ENCODE measurements at regions not wholly inside any gene's neighbourhood (a gene's known extent, or its start where the extent isn't known, plus 50 kb on each side); places are given as distances from the start of the nearest gene placed in this dataset.

- Histone ChIP-seq H3K4me3 (ENCODE audit: low read depth, low read length) (no peak overlapping the region), H3K9ac (ENCODE audit: low read depth, low read length) (no peak overlapping the region), H3K9me3 (ENCODE audit: control insufficient read depth, insufficient read depth, low read length) (no peaks in the 10 kb centered on the region), H3K27me3 (ENCODE audit: control insufficient read depth, insufficient read depth, low read length) (no peaks in the 10 kb centered on the region), H3K27ac (ENCODE audit: low read depth, low read length) (no peak overlapping the region), H3K4me1 (ENCODE audit: control insufficient read depth, insufficient read depth, low read length) (no peaks in the 10 kb centered on the region), H3K36me3 (ENCODE audit: control insufficient read depth, insufficient read depth, low read length) (no peaks in the 10 kb centered on the region)
Observed at GRCh38 chr5:53327811-53328334, 152.6 kb upstream of the FST start.

- Histone ChIP-seq H3K36me3 (ENCODE audit: control insufficient read depth, insufficient read depth, low read length) (no peaks in the 10 kb centered on the region), H3K27me3 (ENCODE audit: control insufficient read depth, insufficient read depth, low read length) (no peaks in the 10 kb centered on the region), H3K4me1 (ENCODE audit: control insufficient read depth, insufficient read depth, low read length) (no peaks in the 10 kb centered on the region), H3K9ac (ENCODE audit: low read depth, low read length) (no peak overlapping the region), H3K4me3 (ENCODE audit: low read depth, low read length) (no peak overlapping the region), H3K9me3 (ENCODE audit: control insufficient read depth, insufficient read depth, low read length) (no peaks in the 10 kb centered on the region), H3K27ac (ENCODE audit: low read depth, low read length) (no peak overlapping the region)
Observed at GRCh38 chr5:53330491-53330890, 149.9 kb upstream of the FST start.

GRCh38 chr5:53331463-53331862 lies 149.0 kb upstream of the FST start:
- H3K4me1 ChIP-seq (ENCODE audit: control insufficient read depth, insufficient read depth, low read length): no peaks in the 10 kb centered on the region
- H3K9ac ChIP-seq (ENCODE audit: low read depth, low read length): no peak overlapping the region
- H3K9me3 ChIP-seq (ENCODE audit: control insufficient read depth, insufficient read depth, low read length): no peaks in the 10 kb centered on the region
- H3K27ac ChIP-seq (ENCODE audit: low read depth, low read length): no peak overlapping the region
- H3K36me3 ChIP-seq (ENCODE audit: control insufficient read depth, insufficient read depth, low read length): no peaks in the 10 kb centered on the region
- no peak overlapping the region for H3K4me3 ChIP-seq (ENCODE audit: low read depth, low read length)
- H3K27me3 ChIP-seq (ENCODE audit: control insufficient read depth, insufficient read depth, low read length): no peaks in the 10 kb centered on the region

- no peak overlapping the region for H3K9ac ChIP-seq (ENCODE audit: low read depth, low read length)
- H3K4me1 ChIP-seq (ENCODE audit: control insufficient read depth, insufficient read depth, low read length): no peaks in the 10 kb centered on the region
- H3K4me3 ChIP-seq (ENCODE audit: low read depth, low read length): no peak overlapping the region
- H3K9me3 ChIP-seq (ENCODE audit: control insufficient read depth, insufficient read depth, low read length): no peaks in the 10 kb centered on the region
- no peak overlapping the region for H3K27ac ChIP-seq (ENCODE audit: low read depth, low read length)
- H3K27me3 ChIP-seq (ENCODE audit: control insufficient read depth, insufficient read depth, low read length): no peaks in the 10 kb centered on the region
- no peaks in the 10 kb centered on the region for H3K36me3 ChIP-seq (ENCODE audit: control insufficient read depth, insufficient read depth, low read length)
Observed at GRCh38 chr5:53333160-53333559, 147.3 kb upstream of the FST start.

- Histone ChIP-seq H3K4me3 (ENCODE audit: low read depth, low read length) (no peak overlapping the region), H3K27me3 (ENCODE audit: control insufficient read depth, insufficient read depth, low read length) (no peaks in the 10 kb centered on the region), H3K9ac (ENCODE audit: low read depth, low read length) (no peak overlapping the region), H3K9me3 (ENCODE audit: control insufficient read depth, insufficient read depth, low read length) (no peaks in the 10 kb centered on the region), H3K36me3 (ENCODE audit: control insufficient read depth, insufficient read depth, low read length) (no peaks in the 10 kb centered on the region), H3K4me1 (ENCODE audit: control insufficient read depth, insufficient read depth, low read length) (no peaks in the 10 kb centered on the region), H3K27ac (ENCODE audit: low read depth, low read length) (no peak overlapping the region)
Observed at GRCh38 chr5:53334431-53334941, 145.9 kb upstream of the FST start.

GRCh38 chr5:53335115-53335514 lies 145.3 kb upstream of the FST start:
- no peaks in the 10 kb centered on the region for H3K36me3 ChIP-seq (ENCODE audit: control insufficient read depth, insufficient read depth, low read length)
- no peak overlapping the region for H3K4me3 ChIP-seq (ENCODE audit: low read depth, low read length)
- H3K4me1 ChIP-seq (ENCODE audit: control insufficient read depth, insufficient read depth, low read length): no peaks in the 10 kb centered on the region
- H3K27ac ChIP-seq (ENCODE audit: low read depth, low read length): no peak overlapping the region
- H3K9ac ChIP-seq (ENCODE audit: low read depth, low read length): no peak overlapping the region
- H3K27me3 ChIP-seq (ENCODE audit: control insufficient read depth, insufficient read depth, low read length): no peaks in the 10 kb centered on the region
- H3K9me3 ChIP-seq (ENCODE audit: control insufficient read depth, insufficient read depth, low read length): no peaks in the 10 kb centered on the region

GRCh38 chr5:53337827-53338226 lies 142.6 kb upstream of the FST start:
- Histone ChIP-seq H3K9ac (ENCODE audit: low read depth, low read length) (no peak overlapping the region), H3K36me3 (ENCODE audit: control insufficient read depth, insufficient read depth, low read length) (no peaks in the 10 kb centered on the region), H3K9me3 (ENCODE audit: control insufficient read depth, insufficient read depth, low read length) (no peaks in the 10 kb centered on the region), H3K4me1 (ENCODE audit: control insufficient read depth, insufficient read depth, low read length) (no peaks in the 10 kb centered on the region), H3K27me3 (ENCODE audit: control insufficient read depth, insufficient read depth, low read length) (no peaks in the 10 kb centered on the region), H3K4me3 (ENCODE audit: low read depth, low read length) (no peak overlapping the region), H3K27ac (ENCODE audit: low read depth, low read length) (no peak overlapping the region)

- no peaks in the 10 kb centered on the region for H3K9me3 ChIP-seq (ENCODE audit: control insufficient read depth, insufficient read depth, low read length)
- H3K27ac ChIP-seq (ENCODE audit: low read depth, low read length): no peak overlapping the region
- H3K9ac ChIP-seq (ENCODE audit: low read depth, low read length): no peak overlapping the region
- no peaks in the 10 kb centered on the region for H3K4me1 ChIP-seq (ENCODE audit: control insufficient read depth, insufficient read depth, low read length)
- H3K27me3 ChIP-seq (ENCODE audit: control insufficient read depth, insufficient read depth, low read length): no peaks in the 10 kb centered on the region
- no peaks in the 10 kb centered on the region for H3K36me3 ChIP-seq (ENCODE audit: control insufficient read depth, insufficient read depth, low read length)
- no peak overlapping the region for H3K4me3 ChIP-seq (ENCODE audit: low read depth, low read length)
Observed at GRCh38 chr5:53338971-53339370, 141.5 kb upstream of the FST start.

GRCh38 chr5:53339962-53340540 lies 140.4 kb upstream of the FST start:
- Histone ChIP-seq H3K27ac (ENCODE audit: low read depth, low read length) (no peak overlapping the region), H3K9me3 (ENCODE audit: control insufficient read depth, insufficient read depth, low read length) (no peaks in the 10 kb centered on the region), H3K27me3 (ENCODE audit: control insufficient read depth, insufficient read depth, low read length) (no peaks in the 10 kb centered on the region), H3K4me1 (ENCODE audit: control insufficient read depth, insufficient read depth, low read length) (no peaks in the 10 kb centered on the region), H3K9ac (ENCODE audit: low read depth, low read length) (no peak overlapping the region), H3K4me3 (ENCODE audit: low read depth, low read length) (no peak overlapping the region), H3K36me3 (ENCODE audit: control insufficient read depth, insufficient read depth, low read length) (no peaks in the 10 kb centered on the region)

GRCh38 chr5:53340956-53341750 lies 139.3 kb upstream of the FST start:
- Histone ChIP-seq H3K27me3 (ENCODE audit: control insufficient read depth, insufficient read depth, low read length) (no peaks in the 10 kb centered on the region), H3K9me3 (ENCODE audit: control insufficient read depth, insufficient read depth, low read length) (no peaks in the 10 kb centered on the region), H3K4me3 (ENCODE audit: low read depth, low read length) (no peak overlapping the region), H3K36me3 (ENCODE audit: control insufficient read depth, insufficient read depth, low read length) (no peaks in the 10 kb centered on the region), H3K27ac (ENCODE audit: low read depth, low read length) (no peak overlapping the region), H3K9ac (ENCODE audit: low read depth, low read length) (no peak overlapping the region), H3K4me1 (ENCODE audit: control insufficient read depth, insufficient read depth, low read length) (no peaks in the 10 kb centered on the region)

- Histone ChIP-seq H3K36me3 (ENCODE audit: control insufficient read depth, insufficient read depth, low read length) (no peaks in the 10 kb centered on the region), H3K27ac (ENCODE audit: low read depth, low read length) (no peak overlapping the region), H3K4me1 (ENCODE audit: control insufficient read depth, insufficient read depth, low read length) (no peaks in the 10 kb centered on the region)
Observed at GRCh38 chr5:53342236-53342635, 138.2 kb upstream of the FST start.

More at GRCh38 chr5:53342236-53342635, 138.2 kb upstream of the FST start:
- Histone ChIP-seq H3K9me3 (ENCODE audit: control insufficient read depth, insufficient read depth, low read length) (no peaks in the 10 kb centered on the region), H3K4me3 (ENCODE audit: low read depth, low read length) (no peak overlapping the region), H3K27me3 (ENCODE audit: control insufficient read depth, insufficient read depth, low read length) (no peaks in the 10 kb centered on the region), H3K9ac (ENCODE audit: low read depth, low read length) (no peak overlapping the region)
